Endothelial cell of umbilical vein (primary cell): ENCODE measurements at regions not wholly inside any gene's neighbourhood (a gene's known extent, or its start where the extent isn't known, plus 50 kb on each side); places are given as distances from the start of the nearest gene placed in this dataset.

ENCODE experiments used
- BruUV-seq: library from RNA; stranded (reverse); fragments of 400-500 nt; replicated peaks from 2 replicates; lab custom pipeline; 2021; lab: Mats Ljungman, UMichigan
- CTCF ChIA-PET: fragments of 300-600, 350-600 bp; sonication (Branson Sonifier 250); formaldehyde crosslinking; loops from one replicate; lab custom pipeline; 2021; ENCODE audit warnings: antibody characterized with exemption, inconsistent platforms; lab: Charles Lee
- POLR2A ChIA-PET: fragments of 300-600, 350-600 bp; sonication (Branson Sonifier 250); formaldehyde crosslinking; loops from one replicate; lab custom pipeline; 2021; ENCODE audit warnings: antibody characterized with exemption, inconsistent platforms; lab: Charles Lee
- DNase-seq: peaks from one replicate; pipeline ENCODE4 v3.0.0-alpha.2; 2011; ENCODE audit warnings: low read depth, low spot score
- FAIRE-seq: peaks from 2 replicates; lab custom pipeline; 2011; peaks lifted over from hg19 to GRCh38; lab: Jason Lieb, UNC
- H2AFZ ChIP-seq: 2 replicates; pipeline ENCODE4 v1.6.0; 2012; ENCODE audit warnings: low read depth, low read length, control low read depth, inconsistent platforms
- H3K27ac ChIP-seq: 2 replicates; pipeline ENCODE4 v1.5.1; 2011; ENCODE audit warnings: low read depth, mild to moderate bottlenecking, control low read depth, low read length, moderate library complexity; ENCODE audit not compliant: insufficient read depth
- H3K27me3 ChIP-seq, 2 experiments: 2 replicates each; pipeline versions ENCODE4 v1.6.0 to v1.6.1; 2011; ENCODE audit warnings: low read length in 2 of 2, mixed read lengths in 1 of 2; ENCODE audit not compliant: control insufficient read depth in 2 of 2, insufficient read depth in 2 of 2
- H3K36me3 ChIP-seq, 2 experiments: 2 replicates in 1 of 2; 3 replicates in 1 of 2; pipeline ENCODE4 v1.5.1; 2011; ENCODE audit warnings: low read length in 2 of 2, mild to moderate bottlenecking in 1 of 2, moderate library complexity in 1 of 2; ENCODE audit not compliant: control insufficient read depth in 2 of 2, insufficient read depth in 2 of 2; ENCODE audit errors: extremely low read depth in 1 of 2
- H3K4me1 ChIP-seq: 3 replicates; pipeline ENCODE4 v1.5.1; 2011; ENCODE audit warnings: mild to moderate bottlenecking, low read length; ENCODE audit not compliant: control insufficient read depth, insufficient read depth; ENCODE audit errors: extremely low read depth
- H3K4me2 ChIP-seq: 2 replicates; pipeline ENCODE4 v1.6.1; 2011; ENCODE audit warnings: low read length, control low read depth, mixed read lengths; ENCODE audit not compliant: insufficient read depth
- H3K4me3 ChIP-seq, 3 experiments: fragments of 200-600 bp in 1 of 3; sonication (generic), shearing (Covaris generic) in 1 of 3; replicated peaks in 1 of 3; 2 replicates each; pipeline ENCODE4 v1.5.1; 2011 to 2016; ENCODE audit warnings: control low read depth in 3 of 3, low read length in 3 of 3, mild to moderate bottlenecking in 2 of 3, inconsistent platforms in 1 of 3, low read depth in 1 of 3, moderate library complexity in 1 of 3; ENCODE audit not compliant: insufficient read depth in 1 of 3
- H3K79me2 ChIP-seq: 2 replicates; pipeline ENCODE4 v1.6.0; 2012; ENCODE audit warnings: low read length, inconsistent platforms; ENCODE audit not compliant: control insufficient read depth, insufficient read depth
- H3K9ac ChIP-seq: replicated peaks from 2 replicates; pipeline ENCODE3; 2011; ENCODE audit warnings: low read length, control low read depth; ENCODE audit not compliant: insufficient read depth; ENCODE audit errors: extremely low read depth
- H3K9me1 ChIP-seq: replicated peaks from 3 replicates; pipeline ENCODE4 v1.6.0; 2011; ENCODE audit warnings: mild to moderate bottlenecking, low read length; ENCODE audit not compliant: control insufficient read depth, insufficient read depth; ENCODE audit errors: extremely low read depth
- H3K9me3 ChIP-seq: replicated peaks from 2 replicates; pipeline ENCODE4 v1.5.1; 2012; ENCODE audit warnings: low read length, inconsistent platforms; ENCODE audit not compliant: control insufficient read depth, insufficient read depth
- H4K20me1 ChIP-seq: replicated peaks from 2 replicates; pipeline ENCODE3; 2011; ENCODE audit warnings: mild to moderate bottlenecking, low read length; ENCODE audit not compliant: control insufficient read depth, insufficient read depth; ENCODE audit errors: extremely low read depth
- CTCF ChIP-seq, 2 donors: IDR thresholded peaks; 1 replicate in 1 of 2; 2 replicates in 1 of 2; pipeline ENCODE4 v1.5.1; 2011; ENCODE audit warnings: low read length in 2 of 2, mild to moderate bottlenecking in 2 of 2, moderate library complexity in 2 of 2, control low read depth in 1 of 2, inconsistent platforms in 1 of 2, low read depth in 1 of 2; ENCODE audit not compliant: insufficient read depth in 1 of 2; ENCODE audit errors: extremely low read depth in 1 of 2
- EZH2 ChIP-seq: IDR thresholded peaks from 2 replicates; pipeline ENCODE4 v1.6.1; 2012; ENCODE audit warnings: borderline replicate concordance, low read depth, mild to moderate bottlenecking, moderate library complexity, low read length, inconsistent platforms; ENCODE audit not compliant: severe bottlenecking
- FOS ChIP-seq: IDR thresholded peaks from 2 replicates; pipeline ENCODE4 v1.6.1; 2011; ENCODE audit warnings: mild to moderate bottlenecking, low read length, moderate library complexity, borderline replicate concordance; ENCODE audit not compliant: insufficient read depth
- GATA2 ChIP-seq: IDR thresholded peaks from 2 replicates; pipeline ENCODE4 v1.7.0; 2011; ENCODE audit warnings: low read depth, mild to moderate bottlenecking, moderate library complexity, mixed read lengths, low read length; ENCODE audit not compliant: insufficient read length, insufficient read depth
- JUN ChIP-seq: IDR thresholded peaks from 2 replicates; pipeline ENCODE4 v1.6.1; 2011; ENCODE audit warnings: borderline replicate concordance, low read depth; ENCODE audit not compliant: insufficient read length, insufficient read depth
- MAX ChIP-seq: IDR thresholded peaks from 2 replicates; pipeline ENCODE4 v1.6.1; 2011; ENCODE audit not compliant: insufficient read depth, insufficient read length
- MYC ChIP-seq: IDR thresholded peaks from one replicate; pipeline ENCODE4 v1.6.1; 2011; ENCODE audit warnings: mild to moderate bottlenecking, low read depth, low read length
- POLR2A ChIP-seq: IDR thresholded peaks from 2 replicates; pipeline ENCODE4 v1.6.1; 2012; ENCODE audit warnings: low read depth, mild to moderate bottlenecking, control low read depth, low read length
- POLR2AphosphoS5 ChIP-seq: IDR thresholded peaks from 2 replicates; pipeline ENCODE4 v1.6.1; 2012; ENCODE audit warnings: low read depth, mild to moderate bottlenecking, control low read depth, low read length, moderate library complexity; ENCODE audit not compliant: insufficient read depth
- dilution Hi-C: fragments of 300-500 bp; cut with MboI; formaldehyde crosslinking; loops from one replicate; pipeline ENCODE4 v1.15.0; 2019; ENCODE audit warnings: low sequenced_read_pairs; ENCODE audit not compliant: extremely low pct_ligation_motif_present
- intact Hi-C: fragments of 100-400 bp; cut with micrococcal nuclease; formaldehyde crosslinking; loops from one replicate; pipeline ENCODE4 v1.10.0; 2022

- Histone ChIP-seq H3K9me3 (no peaks in the 10 kb centered on the region), H3K4me1 (no peaks in the 10 kb centered on the region), H2AFZ (no peak overlapping the region), H4K20me1 (no peaks in the 10 kb centered on the region), H3K4me2 (no peak overlapping the region), H3K27me3 (peaks cover 0 to 2% of the 10 kb centered on the region in 2 experiments), H3K36me3 (no peaks in the 10 kb centered on the region), H3K79me2 (no peaks in the 10 kb centered on the region), H3K9ac (no peak overlapping the region), H3K27ac (no peak overlapping the region), H3K4me3 (no peak overlapping the region), H3K9me1 (no peaks in the 10 kb centered on the region)
- BruUV-seq, result no TSS peak
- dilution Hi-C loops, result no loop called here
- POLR2A ChIA-PET, result no interaction called here
- TF ChIP-seq GATA2, result no peak
- no peak for TF ChIP-seq EZH2
- no peak for TF ChIP-seq MYC
- no peak for TF ChIP-seq FOS
- TF ChIP-seq MAX, result no peak
- TF ChIP-seq POLR2A, result no peak
- no peak for TF ChIP-seq POLR2AphosphoS5
- TF ChIP-seq JUN, result no peak
- TF ChIP-seq CTCF (IDR thresholded peaks at IDR 0.05; ENCODE audit: extremely low read depth in 1 of 2, insufficient read depth in 1 of 2, low read depth in 1 of 2, low read length in 2 of 2), result no peak
- FAIRE-seq, result no peak
- CTCF ChIA-PET, result interaction anchor here (1.5 kb wide), 1 partner anchor 9 kb away, joined by 3 read pairs; no protein-coding TSS in a partner anchor
- intact Hi-C loops, result loop anchor here (5.0 kb wide), 1 partner anchor 541 kb away; no protein-coding TSS in a partner anchor
- no peak for DNase-seq
These were observed 107.0 kb upstream of the OGFRL1 start for GRCh38 chr6:71181565-71181964.
